HFFc6 (cell line): ENCODE measurements at regions not wholly inside any gene's neighbourhood (a gene's known extent, or its start where the extent isn't known, plus 50 kb on each side); places are given as distances from the start of the nearest gene placed in this dataset.

ENCODE experiments used
- DNase-seq: peaks from one replicate; pipeline ENCODE4 v3.0.0-alpha.2; 2018
- H3K27ac Mint-ChIP-seq: 2 replicates; pipeline ENCODE4 v1.8.0; 2020; ENCODE audit warnings: mild to moderate bottlenecking, mixed read lengths
- H3K27me3 Mint-ChIP-seq: 2 replicates; pipeline ENCODE4 v1.8.0; 2021; ENCODE audit warnings: mild to moderate bottlenecking, moderate library complexity, mixed read lengths; ENCODE audit not compliant: insufficient read depth
- H3K36me3 Mint-ChIP-seq: 2 replicates; pipeline ENCODE4 v1.8.0; 2021; ENCODE audit warnings: low read depth, mixed read lengths
- H3K4me1 Mint-ChIP-seq: 2 replicates; pipeline ENCODE4 v1.8.0; 2020; ENCODE audit warnings: low read depth, mixed read lengths
- H3K4me3 Mint-ChIP-seq: 2 replicates; pipeline ENCODE4 v1.8.0; 2020; ENCODE audit warnings: mild to moderate bottlenecking, moderate library complexity, mixed read lengths
- H3K9me3 Mint-ChIP-seq: 2 replicates; pipeline ENCODE4 v1.8.0; 2020; ENCODE audit warnings: mild to moderate bottlenecking, mixed read lengths
- TF ChIP-seq, protein P1 (sequence below): fragments of 200-600 bp; sonication (generic); IDR thresholded peaks from 2 replicates; pipeline ENCODE4 v1.5.0; 2021; ENCODE audit warnings: antibody characterized with exemption, mild to moderate bottlenecking

DNA sequence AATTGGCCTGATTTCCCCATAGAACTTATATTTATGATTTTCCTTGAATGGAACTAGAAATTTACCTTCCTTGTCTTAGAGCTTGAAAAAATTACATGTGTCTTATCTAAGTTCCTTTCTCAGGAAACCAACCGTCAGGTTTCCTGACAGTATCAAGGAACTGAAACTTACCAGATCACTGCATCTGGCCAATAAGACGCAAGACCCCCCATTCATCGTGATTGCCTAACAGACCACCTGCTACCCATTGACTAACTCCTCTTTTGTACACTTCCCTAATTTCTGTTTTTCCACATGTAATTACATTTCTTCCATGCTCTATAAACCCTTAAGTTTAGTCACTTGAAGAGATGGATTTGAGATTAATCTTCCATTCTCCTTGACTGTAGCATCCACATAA lies 517.2 kb upstream of the CBLB start:
- no peaks in the 10 kb centered on the region for H3K9me3 Mint-ChIP-seq
- no peaks in the 10 kb centered on the region; the same call in 1 of the 2 replicates for H3K27me3 Mint-ChIP-seq
- DNase-seq = no peak
- H3K4me1 Mint-ChIP-seq = no peaks in the 10 kb centered on the region
- H3K4me3 Mint-ChIP-seq = no peak overlapping the region
- TF ChIP-seq, protein P1, sequence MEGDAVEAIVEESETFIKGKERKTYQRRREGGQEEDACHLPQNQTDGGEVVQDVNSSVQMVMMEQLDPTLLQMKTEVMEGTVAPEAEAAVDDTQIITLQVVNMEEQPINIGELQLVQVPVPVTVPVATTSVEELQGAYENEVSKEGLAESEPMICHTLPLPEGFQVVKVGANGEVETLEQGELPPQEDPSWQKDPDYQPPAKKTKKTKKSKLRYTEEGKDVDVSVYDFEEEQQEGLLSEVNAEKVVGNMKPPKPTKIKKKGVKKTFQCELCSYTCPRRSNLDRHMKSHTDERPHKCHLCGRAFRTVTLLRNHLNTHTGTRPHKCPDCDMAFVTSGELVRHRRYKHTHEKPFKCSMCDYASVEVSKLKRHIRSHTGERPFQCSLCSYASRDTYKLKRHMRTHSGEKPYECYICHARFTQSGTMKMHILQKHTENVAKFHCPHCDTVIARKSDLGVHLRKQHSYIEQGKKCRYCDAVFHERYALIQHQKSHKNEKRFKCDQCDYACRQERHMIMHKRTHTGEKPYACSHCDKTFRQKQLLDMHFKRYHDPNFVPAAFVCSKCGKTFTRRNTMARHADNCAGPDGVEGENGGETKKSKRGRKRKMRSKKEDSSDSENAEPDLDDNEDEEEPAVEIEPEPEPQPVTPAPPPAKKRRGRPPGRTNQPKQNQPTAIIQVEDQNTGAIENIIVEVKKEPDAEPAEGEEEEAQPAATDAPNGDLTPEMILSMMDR = no peak
- no peak overlapping the region for H3K27ac Mint-ChIP-seq
- H3K36me3 Mint-ChIP-seq = no peaks in the 10 kb centered on the region

DNA sequence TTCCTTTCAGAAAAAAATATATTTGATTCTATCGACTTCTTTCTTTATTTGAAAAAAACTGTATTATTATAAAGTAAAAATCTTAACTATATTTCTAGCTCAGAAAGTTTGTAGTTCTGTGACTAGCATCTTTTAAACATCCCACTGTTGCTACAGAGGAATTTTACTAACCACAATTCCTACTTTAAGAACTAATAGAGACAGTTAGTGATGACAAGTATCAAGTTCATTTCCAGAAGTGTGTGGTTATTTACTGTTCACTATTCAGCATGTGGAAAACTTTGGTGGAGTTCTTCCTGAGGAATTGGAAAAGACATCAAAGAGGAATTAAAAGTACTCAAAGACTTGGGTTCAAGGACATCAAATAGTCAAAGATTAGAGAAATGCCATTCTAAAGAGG lies 524.1 kb upstream of the CBLB start:
- Mint-ChIP-seq H3K36me3 (no peaks in the 10 kb centered on the region), H3K4me1 (no peaks in the 10 kb centered on the region), H3K9me3 (no peaks in the 10 kb centered on the region), H3K27me3 (no peaks in the 10 kb centered on the region), H3K4me3 (no peak overlapping the region), H3K27ac (no peak overlapping the region)
- TF ChIP-seq, protein P1 = no peak
- no peak for DNase-seq

DNA sequence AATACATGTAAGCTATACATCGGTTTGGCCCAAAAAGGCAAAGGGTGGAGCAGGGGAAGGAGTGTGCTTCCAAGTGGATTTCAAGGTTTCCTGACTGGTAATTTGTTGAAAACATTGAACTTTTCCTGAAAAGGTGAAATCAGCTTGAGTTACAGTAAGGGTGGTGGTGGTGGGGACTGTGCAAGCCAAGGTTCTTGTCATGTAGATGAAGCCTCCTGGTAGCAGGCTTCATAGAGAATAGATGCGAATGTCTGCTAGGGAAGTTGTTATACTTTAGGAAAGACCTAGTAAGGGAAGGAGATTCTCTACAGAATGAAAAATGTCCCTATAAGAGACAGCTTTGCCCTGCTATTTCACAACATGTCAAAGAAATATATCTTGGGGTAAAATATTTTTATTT lies 528.2 kb upstream of the CBLB start:
- H3K4me3 Mint-ChIP-seq = no peak overlapping the region
- TF ChIP-seq, protein P1 = no peak
- H3K9me3 Mint-ChIP-seq = no peaks in the 10 kb centered on the region
- H3K27me3 Mint-ChIP-seq = no peaks in the 10 kb centered on the region
- no peak overlapping the region for H3K27ac Mint-ChIP-seq
- peaks cover 6% of the 10 kb centered on the region; the same call in 1 of the 2 replicates for H3K4me1 Mint-ChIP-seq
- no peak for DNase-seq
- H3K36me3 Mint-ChIP-seq = no peaks in the 10 kb centered on the region

DNA sequence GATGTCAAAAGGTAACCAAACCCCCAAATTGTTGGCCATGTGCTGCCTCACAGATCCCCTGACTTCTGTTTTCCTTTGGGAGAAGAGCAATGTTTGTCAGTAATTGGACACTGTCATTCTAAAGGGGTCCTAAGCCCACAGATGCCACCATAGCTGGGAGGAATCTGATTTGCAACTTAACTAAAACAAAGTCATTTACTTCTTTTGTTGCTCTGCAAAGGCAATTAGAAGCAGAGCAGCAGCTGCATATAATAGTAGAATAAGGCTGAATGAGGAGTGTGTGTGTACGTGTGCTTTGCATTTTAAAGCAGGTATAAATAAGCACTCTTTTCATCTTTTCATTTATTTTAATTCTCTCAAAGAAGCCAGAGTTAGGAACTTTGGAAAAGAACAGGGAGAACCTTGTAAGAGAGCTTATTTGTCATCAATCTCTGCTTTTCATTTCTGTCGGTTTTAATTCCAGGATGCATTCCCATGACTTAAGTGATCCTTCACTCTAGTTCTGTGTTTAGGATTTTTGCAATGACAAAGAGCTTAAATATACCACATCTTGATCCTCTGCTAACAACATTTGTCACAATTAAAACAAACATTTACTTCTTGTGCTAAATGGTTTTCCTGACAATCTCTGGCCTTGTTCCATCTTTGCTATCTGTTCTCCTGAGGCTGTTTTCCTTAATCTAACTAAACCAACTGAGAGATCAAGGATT lies 530.2 kb upstream of the CBLB start:
- TF ChIP-seq, protein P1 = no peak
- no peak overlapping the region for H3K27ac Mint-ChIP-seq
- no peaks in the 10 kb centered on the region for H3K36me3 Mint-ChIP-seq
- no peaks in the 10 kb centered on the region for H3K9me3 Mint-ChIP-seq
- no peak overlapping the region for H3K4me3 Mint-ChIP-seq
- H3K27me3 Mint-ChIP-seq = no peaks in the 10 kb centered on the region
- DNase-seq = no peak
- peaks cover 6% of the 10 kb centered on the region; the same call in 1 of the 2 replicates for H3K4me1 Mint-ChIP-seq

DNA sequence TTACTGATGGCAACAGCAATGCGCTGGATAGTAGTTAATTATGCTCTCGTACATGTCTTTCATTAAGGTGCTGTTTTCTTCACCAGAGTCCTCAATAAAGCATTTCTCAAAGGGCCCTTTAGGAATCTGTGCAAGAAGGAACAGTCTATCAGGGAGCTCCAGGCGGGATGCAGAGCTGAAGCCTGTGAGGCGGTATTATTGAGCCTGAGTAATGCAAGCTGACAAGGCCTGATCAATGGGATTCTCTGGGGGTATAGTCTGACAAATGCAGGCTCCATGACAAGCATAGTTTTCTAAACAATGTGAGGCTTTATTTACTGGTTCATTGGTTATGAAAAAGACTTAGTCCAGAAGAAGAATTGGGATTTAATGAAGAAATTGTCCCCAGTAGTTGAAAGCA lies 530.9 kb upstream of the CBLB start:
- no peaks in the 10 kb centered on the region for H3K36me3 Mint-ChIP-seq
- H3K27ac Mint-ChIP-seq = no peak overlapping the region
- DNase-seq = no peak
- TF ChIP-seq, protein P1 = no peak
- H3K27me3 Mint-ChIP-seq = no peaks in the 10 kb centered on the region
- no peak overlapping the region for H3K4me3 Mint-ChIP-seq
- H3K4me1 Mint-ChIP-seq = peaks cover 6% of the 10 kb centered on the region; the same call in 1 of the 2 replicates
- H3K9me3 Mint-ChIP-seq = no peaks in the 10 kb centered on the region
